ENCODE measurements at regions not wholly inside any gene's neighbourhood (a gene's known extent, or its start where the extent isn't known, plus 50 kb on each side); places are given as distances from the start of the nearest gene placed in this dataset.

GRCh38 chr11:119982517-119983239 lies 155.2 kb downstream of the TRIM29 start:
- DNase-seq: peak in 1 of 2 donors; percentile 7

GRCh38 chr11:119980431-119980830 lies 157.5 kb downstream of the TRIM29 start:
- DNase-seq: no peak

GRCh38 chr11:119979701-119980100 lies 158.2 kb downstream of the TRIM29 start:
- DNase-seq: no peak

GRCh38 chr11:119978696-119979095 lies 159.2 kb downstream of the TRIM29 start:
- no peak for DNase-seq

- no peak for DNase-seq
Measured at GRCh38 chr11:119977881-119978280, 160.0 kb downstream of the TRIM29 start.

GRCh38 chr11:119977561-119977860 lies 160.4 kb downstream of the TRIM29 start:
- DNase-seq: no peak

GRCh38 chr11:119976805-119977560 lies 160.9 kb downstream of the TRIM29 start:
- DNase-seq: no peak

GRCh38 chr11:119975561-119976152 lies 162.3 kb downstream of the TRIM29 start:
- no peak for DNase-seq

GRCh38 chr11:119974467-119974866 lies 163.4 kb downstream of the TRIM29 start:
- DNase-seq: no peak

GRCh38 chr11:119974051-119974450 lies 163.9 kb downstream of the TRIM29 start:
- DNase-seq: no peak

- no peak for DNase-seq
Measured at GRCh38 chr11:119972281-119972680, 165.6 kb downstream of the TRIM29 start.

- no peak for DNase-seq
Measured at GRCh38 chr11:119970555-119971304, 167.2 kb downstream of the TRIM29 start.

- DNase-seq: peak; percentile 16 to 52
Measured at GRCh38 chr11:119964136-119965025, 173.5 kb downstream of the TRIM29 start.

- DNase-seq: no peak
Measured at GRCh38 chr11:119957951-119958350, 180.0 kb downstream of the TRIM29 start.

- DNase-seq: no peak
Measured at GRCh38 chr11:119952441-119952840, 185.5 kb downstream of the TRIM29 start.

- DNase-seq: no peak
Measured at GRCh38 chr11:119943298-119943655, 194.6 kb downstream of the TRIM29 start.

- DNase-seq: peak; percentile 0 to 36
Measured at GRCh38 chr11:119942583-119943297, 195.2 kb downstream of the TRIM29 start.

GRCh38 chr11:119941636-119942411 lies 196.1 kb downstream of the TRIM29 start:
- DNase-seq: no peak

- no peak for DNase-seq
Measured at GRCh38 chr11:119941171-119941570, 196.7 kb downstream of the TRIM29 start.

GRCh38 chr11:119940401-119940976 lies 197.4 kb downstream of the TRIM29 start:
- no peak for DNase-seq

GRCh38 chr11:119937412-119937811 lies 200.5 kb downstream of the TRIM29 start:
- DNase-seq: no peak
